ENCODE measurements at regions not wholly inside any gene's neighbourhood (a gene's known extent, or its start where the extent isn't known, plus 50 kb on each side); places are given as distances from the start of the nearest gene placed in this dataset.

DNA sequence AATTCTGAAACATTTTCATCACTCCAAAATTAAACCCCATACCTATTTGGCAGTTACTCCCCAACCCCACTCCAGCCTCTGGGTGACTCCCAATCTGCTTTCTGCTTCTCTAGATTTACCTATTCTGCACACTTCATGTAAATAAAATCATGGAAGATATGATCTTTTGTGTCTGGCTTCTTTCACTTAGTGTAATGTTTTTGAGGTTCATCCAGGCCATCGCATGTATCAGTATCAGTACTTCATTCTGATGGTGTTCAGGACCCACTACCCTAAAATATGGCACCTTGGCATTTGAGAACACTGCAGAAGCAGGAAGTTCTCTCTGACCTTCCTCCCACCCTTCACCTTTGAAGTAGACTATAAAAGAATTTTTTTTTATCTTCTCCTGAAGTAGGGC is 78.7 kb upstream of the SLC25A26 start:
- TF ChIP-seq, protein P1, sequence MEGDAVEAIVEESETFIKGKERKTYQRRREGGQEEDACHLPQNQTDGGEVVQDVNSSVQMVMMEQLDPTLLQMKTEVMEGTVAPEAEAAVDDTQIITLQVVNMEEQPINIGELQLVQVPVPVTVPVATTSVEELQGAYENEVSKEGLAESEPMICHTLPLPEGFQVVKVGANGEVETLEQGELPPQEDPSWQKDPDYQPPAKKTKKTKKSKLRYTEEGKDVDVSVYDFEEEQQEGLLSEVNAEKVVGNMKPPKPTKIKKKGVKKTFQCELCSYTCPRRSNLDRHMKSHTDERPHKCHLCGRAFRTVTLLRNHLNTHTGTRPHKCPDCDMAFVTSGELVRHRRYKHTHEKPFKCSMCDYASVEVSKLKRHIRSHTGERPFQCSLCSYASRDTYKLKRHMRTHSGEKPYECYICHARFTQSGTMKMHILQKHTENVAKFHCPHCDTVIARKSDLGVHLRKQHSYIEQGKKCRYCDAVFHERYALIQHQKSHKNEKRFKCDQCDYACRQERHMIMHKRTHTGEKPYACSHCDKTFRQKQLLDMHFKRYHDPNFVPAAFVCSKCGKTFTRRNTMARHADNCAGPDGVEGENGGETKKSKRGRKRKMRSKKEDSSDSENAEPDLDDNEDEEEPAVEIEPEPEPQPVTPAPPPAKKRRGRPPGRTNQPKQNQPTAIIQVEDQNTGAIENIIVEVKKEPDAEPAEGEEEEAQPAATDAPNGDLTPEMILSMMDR (optimal IDR thresholded peaks at IDR 0.05 in 1 of 3, IDR thresholded peaks at IDR 0.05 in 1 of 3, conservative IDR thresholded peaks at IDR 0.05 in 1 of 3; ENCODE audit: extremely low read depth in 1 of 3, insufficient read depth in 2 of 3, low read length in 3 of 3): no peak
- no peak for TF ChIP-seq EZH2 (IDR thresholded peaks at IDR 0.05; ENCODE audit: low read length)
